Fibroblast of lung (primary cell): ENCODE measurements at regions not wholly inside any gene's neighbourhood (a gene's known extent, or its start where the extent isn't known, plus 50 kb on each side); places are given as distances from the start of the nearest gene placed in this dataset.

Experiments
- DNase-seq, 2 donors: peaks; one replicate each; pipeline versions ENCODE4 v3.0.0 to v3.0.0-alpha.2; 2010; ENCODE audit warnings: low read depth in 2 of 2
- H2AFZ ChIP-seq: 2 replicates; pipeline ENCODE4 v1.5.1; 2012; ENCODE audit warnings: low read length, control low read depth, inconsistent platforms
- H3K27ac ChIP-seq: 2 replicates; pipeline ENCODE4 v1.5.1; 2011; ENCODE audit warnings: low read length, control low read depth; ENCODE audit not compliant: insufficient read depth
- H3K27me3 ChIP-seq: 2 replicates; pipeline ENCODE4 v1.5.1; 2011; ENCODE audit warnings: mild to moderate bottlenecking, low read length; ENCODE audit not compliant: control insufficient read depth, insufficient read depth
- H3K36me3 ChIP-seq: 2 replicates; pipeline ENCODE4 v1.5.1; 2011; ENCODE audit warnings: low read length; ENCODE audit not compliant: control insufficient read depth, insufficient read depth
- H3K4me1 ChIP-seq: 2 replicates; pipeline ENCODE4 v1.5.1; 2011; ENCODE audit warnings: low read length; ENCODE audit not compliant: control insufficient read depth, insufficient read depth; ENCODE audit errors: extremely low read depth
- H3K4me2 ChIP-seq: 2 replicates; pipeline ENCODE4 v1.5.1; 2011; ENCODE audit warnings: low read length, control low read depth; ENCODE audit not compliant: insufficient read depth; ENCODE audit errors: extremely low read depth
- H3K4me3 ChIP-seq, 4 experiments: fragments of 200-600 bp in 1 of 4; sonication (generic) in 1 of 4; replicated peaks in 1 of 4; 2 replicates each; pipeline ENCODE4 v1.5.1; 2011 to 2016; ENCODE audit warnings: low read length in 4 of 4, low read depth in 3 of 4, mild to moderate bottlenecking in 3 of 4, control low read depth in 2 of 4, inconsistent platforms in 1 of 4, mixed read lengths in 1 of 4; ENCODE audit not compliant: insufficient read depth in 1 of 4; ENCODE audit errors: control extremely low read depth in 1 of 4
- H3K79me2 ChIP-seq: 2 replicates; pipeline ENCODE4 v1.5.1; 2012; ENCODE audit warnings: mild to moderate bottlenecking, low read length, inconsistent platforms; ENCODE audit not compliant: control insufficient read depth, insufficient read depth
- H3K9ac ChIP-seq: 2 replicates; pipeline ENCODE4 v1.5.1; 2011; ENCODE audit warnings: mild to moderate bottlenecking, low read length, control low read depth; ENCODE audit not compliant: insufficient read depth
- H3K9me3 ChIP-seq: 2 replicates; pipeline ENCODE4 v1.5.1; 2012; ENCODE audit warnings: low read depth, low read length; ENCODE audit not compliant: control insufficient read depth, insufficient read depth
- H4K20me1 ChIP-seq: 2 replicates; pipeline ENCODE4 v1.5.1; 2011; ENCODE audit warnings: low read length; ENCODE audit not compliant: control insufficient read depth, insufficient read depth; ENCODE audit errors: extremely low read depth
- CTCF ChIP-seq, 2 donors: IDR thresholded peaks in 1 of 2; conservative IDR thresholded peaks in 1 of 2; 1 replicate in 1 of 2; 2 replicates in 1 of 2; pipeline ENCODE4 v1.5.1; 2011 to 2012; ENCODE audit warnings: low read length in 2 of 2, control low read depth in 1 of 2, inconsistent platforms in 1 of 2, low read depth in 1 of 2, mild to moderate bottlenecking in 1 of 2
- EZH2 ChIP-seq: IDR thresholded peaks from 2 replicates; pipeline ENCODE4 v1.5.1; 2012; ENCODE audit warnings: low read length, control low read depth, mild to moderate bottlenecking; ENCODE audit errors: missing control alignments

- no peaks in the 10 kb centered on the region for H3K4me1 ChIP-seq
- no peaks in the 10 kb centered on the region for H4K20me1 ChIP-seq
- no peak for DNase-seq
- no peak for TF ChIP-seq EZH2
- TF ChIP-seq CTCF (conservative IDR thresholded peaks at IDR 0.05 in 1 of 2, IDR thresholded peaks at IDR 0.05 in 1 of 2; ENCODE audit: low read depth in 1 of 2, low read length in 2 of 2), result no peak
- no peaks in the 10 kb centered on the region for H3K27me3 ChIP-seq
- H3K36me3 ChIP-seq, result no peaks in the 10 kb centered on the region
- H3K4me2 ChIP-seq, result no peak overlapping the region
- H3K27ac ChIP-seq, result no peak overlapping the region
- H3K4me3 ChIP-seq, result no peak overlapping the region
- no peaks in the 10 kb centered on the region for H3K79me2 ChIP-seq
- H2AFZ ChIP-seq, result no peak overlapping the region
- no peaks in the 10 kb centered on the region for H3K9me3 ChIP-seq
- H3K9ac ChIP-seq, result no peak overlapping the region
These were observed 371.7 kb upstream of the FGF13 start for GRCh38 chrX:139083191-139083590.

GRCh38 chrX:139081965-139082364 is 370.4 kb upstream of the FGF13 start:
- no peaks in the 10 kb centered on the region for H3K27me3 ChIP-seq
- no peaks in the 10 kb centered on the region for H3K9me3 ChIP-seq
- no peaks in the 10 kb centered on the region for H4K20me1 ChIP-seq
- TF ChIP-seq CTCF (conservative IDR thresholded peaks at IDR 0.05 in 1 of 2, IDR thresholded peaks at IDR 0.05 in 1 of 2; ENCODE audit: low read depth in 1 of 2, low read length in 2 of 2) (no peak), EZH2 (no peak)
- no peak overlapping the region for H3K4me3 ChIP-seq
- H2AFZ ChIP-seq, result no peak overlapping the region
- H3K4me1 ChIP-seq, result no peaks in the 10 kb centered on the region
- DNase-seq, result no peak
- no peaks in the 10 kb centered on the region for H3K36me3 ChIP-seq
- no peak overlapping the region for H3K27ac ChIP-seq
- no peaks in the 10 kb centered on the region for H3K79me2 ChIP-seq
- H3K9ac ChIP-seq, result no peak overlapping the region
- no peak overlapping the region for H3K4me2 ChIP-seq

GRCh38 chrX:139079789-139080188 is 368.3 kb upstream of the FGF13 start:
- TF ChIP-seq EZH2 (no peak), CTCF (conservative IDR thresholded peaks at IDR 0.05 in 1 of 2, IDR thresholded peaks at IDR 0.05 in 1 of 2; ENCODE audit: low read depth in 1 of 2, low read length in 2 of 2) (no peak)
- H3K27me3 ChIP-seq, result no peaks in the 10 kb centered on the region

More at GRCh38 chrX:139079789-139080188, 368.3 kb upstream of the FGF13 start:
- Histone ChIP-seq H3K27ac (no peak overlapping the region), H3K79me2 (no peaks in the 10 kb centered on the region), H3K9ac (no peak overlapping the region), H3K4me3 (no peak overlapping the region), H2AFZ (no peak overlapping the region), H4K20me1 (no peaks in the 10 kb centered on the region), H3K36me3 (no peaks in the 10 kb centered on the region), H3K4me1 (no peaks in the 10 kb centered on the region), H3K4me2 (no peak overlapping the region), H3K9me3 (no peaks in the 10 kb centered on the region)
- no peak for DNase-seq
